ENCODE measurements at regions not wholly inside any gene's neighbourhood (a gene's known extent, or its start where the extent isn't known, plus 50 kb on each side); places are given as distances from the start of the nearest gene placed in this dataset.

- H3K9me3 ChIP-seq (ENCODE audit: control insufficient read depth, insufficient read depth, low read depth, low read length): no peaks in the 10 kb centered on the region
- in situ Hi-C loops (cut with HindIII; ENCODE audit: low pct_unique_long_range_greater_than_20kb, low sequenced_read_pairs) (no loop called here), intact Hi-C loops (cut with micrococcal nuclease; ENCODE audit: unreplicated experiment) (loop anchor here (5.0 kb wide), 1 partner anchor 98 kb away; no protein-coding TSS in a partner anchor)
- H3K4me3 ChIP-seq (ENCODE audit: low read depth in 2 of 2, low read length in 2 of 2): no peak overlapping the region
- DNase-seq (ENCODE audit: low read depth, low spot score): no peak
- H3K36me3 ChIP-seq (ENCODE audit: control insufficient read depth, insufficient read depth, low read length): no peaks in the 10 kb centered on the region
- CTCF ChIA-PET: no interaction called here
- no TSS peak for BruUV-seq (replicated peaks)
- H3K27ac ChIP-seq (ENCODE audit: low read length): no peak overlapping the region
- TF ChIP-seq CTCF (IDR thresholded peaks at IDR 0.05): no peak
- TF ChIP-seq POLR2AphosphoS5 (IDR thresholded peaks at IDR 0.05; ENCODE audit: low read depth, low read length): no peak
- TF ChIP-seq SIN3A (IDR thresholded peaks at IDR 0.05; ENCODE audit: borderline replicate concordance, insufficient read depth, low read depth, low read length): no peak
- no peak for TF ChIP-seq REST (IDR thresholded peaks at IDR 0.05; ENCODE audit: insufficient read depth in 1 of 2, low read depth in 2 of 2, low read length in 1 of 2)
- TF ChIP-seq TCF7L2 (IDR thresholded peaks at IDR 0.05; ENCODE audit: low read depth, low read length): no peak
- ATAC-seq: no peak
- H3K4me1 ChIP-seq (ENCODE audit: control insufficient read depth, insufficient read depth, low read length): peaks cover 8% of the 10 kb centered on the region
- H3K27me3 ChIP-seq (ENCODE audit: control insufficient read depth, insufficient read depth, low read length): no peaks in the 10 kb centered on the region
- POLR2A ChIA-PET: no interaction called here
Measured at GRCh38 chr4:128550060-128550459, 259.4 kb upstream of the JADE1 start.

GRCh38 chr4:128549636-128550035 lies 259.9 kb upstream of the JADE1 start:
- ATAC-seq: no peak
- Histone ChIP-seq H3K4me1 (ENCODE audit: control insufficient read depth, insufficient read depth, low read length) (peaks cover 8% of the 10 kb centered on the region), H3K27ac (ENCODE audit: low read length) (no peak overlapping the region), H3K4me3 (ENCODE audit: low read depth in 2 of 2, low read length in 2 of 2) (no peak overlapping the region), H3K36me3 (ENCODE audit: control insufficient read depth, insufficient read depth, low read length) (no peaks in the 10 kb centered on the region), H3K9me3 (ENCODE audit: control insufficient read depth, insufficient read depth, low read depth, low read length) (no peaks in the 10 kb centered on the region), H3K27me3 (ENCODE audit: control insufficient read depth, insufficient read depth, low read length) (no peaks in the 10 kb centered on the region)
- POLR2A ChIA-PET: no interaction called here
- in situ Hi-C loops (cut with HindIII; ENCODE audit: low pct_unique_long_range_greater_than_20kb, low sequenced_read_pairs) (no loop called here), intact Hi-C loops (cut with micrococcal nuclease; ENCODE audit: unreplicated experiment) (loop anchor here (5.0 kb wide), 1 partner anchor 97 kb away; no protein-coding TSS in a partner anchor)
- no peak for DNase-seq (ENCODE audit: low read depth, low spot score)
- CTCF ChIA-PET: no interaction called here
- BruUV-seq (replicated peaks): no TSS peak
- no peak for TF ChIP-seq SIN3A (IDR thresholded peaks at IDR 0.05; ENCODE audit: borderline replicate concordance, insufficient read depth, low read depth, low read length)
- TF ChIP-seq TCF7L2 (IDR thresholded peaks at IDR 0.05; ENCODE audit: low read depth, low read length): no peak
- TF ChIP-seq REST (IDR thresholded peaks at IDR 0.05; ENCODE audit: insufficient read depth in 1 of 2, low read depth in 2 of 2, low read length in 1 of 2): no peak
- no peak for TF ChIP-seq POLR2AphosphoS5 (IDR thresholded peaks at IDR 0.05; ENCODE audit: low read depth, low read length)
- no peak for TF ChIP-seq CTCF (IDR thresholded peaks at IDR 0.05)
